Sigmoid colon (tissue), 3 donors: ENCODE measurements at regions not wholly inside any gene's neighbourhood (a gene's known extent, or its start where the extent isn't known, plus 50 kb on each side); places are given as distances from the start of the nearest gene placed in this dataset.

ENCODE experiments used
- CTCF ChIP-seq, 4 experiments: fragments of 450-650 bp in 3 of 4; fragments of 200-600 bp in 1 of 4; IDR thresholded peaks; one replicate each; pipeline ENCODE4 v1.5.1; 2016 to 2019; ENCODE audit warnings: antibody characterized with exemption in 4 of 4, mild to moderate bottlenecking in 3 of 4, moderate library complexity in 2 of 4
- POLR2A ChIP-seq, 2 donors: fragments of 450-650 bp; IDR thresholded peaks; one replicate each; pipeline ENCODE4 v1.6.1; 2016; ENCODE audit warnings: antibody characterized with exemption in 2 of 2, mild to moderate bottlenecking in 2 of 2, moderate library complexity in 2 of 2

GRCh38 chr6:44681761-44682160 lies 294.3 kb downstream of the CDC5L start:
- TF ChIP-seq POLR2A (IDR thresholded peaks at IDR 0.05) (no peak), CTCF (IDR thresholded peaks at IDR 0.05) (no peak)
